Neuron (in vitro differentiated cells): ENCODE measurements at regions not wholly inside any gene's neighbourhood (a gene's known extent, or its start where the extent isn't known, plus 50 kb on each side); places are given as distances from the start of the nearest gene placed in this dataset.

Experiments used
- H2AFZ ChIP-seq: one replicate; pipeline ENCODE4 v1.6.1; 2013; ENCODE audit warnings: low read depth, mild to moderate bottlenecking, inconsistent platforms, low read length, moderate library complexity
- H3K27me3 ChIP-seq: one replicate; pipeline ENCODE4 v1.6.1; 2013; ENCODE audit warnings: low read length; ENCODE audit not compliant: insufficient read depth
- H3K36me3 ChIP-seq: one replicate; pipeline ENCODE4 v1.6.1; 2013; ENCODE audit warnings: low read length; ENCODE audit not compliant: insufficient read depth
- H3K4me1 ChIP-seq: one replicate; pipeline ENCODE4 v1.6.1; 2013; ENCODE audit warnings: low read length; ENCODE audit not compliant: insufficient read depth
- H3K4me3 ChIP-seq: 2 replicates; pipeline ENCODE4 v1.5.1; 2013; ENCODE audit warnings: mild to moderate bottlenecking, low read length, moderate library complexity
- H3K9me3 ChIP-seq: one replicate; pipeline ENCODE4 v1.6.1; 2013; ENCODE audit warnings: low read length

GRCh38 chr20:63068711-63069367 lies 62.1 kb upstream of the BHLHE23 start:
- H2AFZ ChIP-seq, result no peak overlapping the region
- H3K4me3 ChIP-seq, result no peak overlapping the region
- no peaks in the 10 kb centered on the region for H3K9me3 ChIP-seq
- H3K27me3 ChIP-seq, result peaks cover 59% of the 10 kb centered on the region
- H3K36me3 ChIP-seq, result no peaks in the 10 kb centered on the region
- peaks cover 4% of the 10 kb centered on the region for H3K4me1 ChIP-seq

DNA sequence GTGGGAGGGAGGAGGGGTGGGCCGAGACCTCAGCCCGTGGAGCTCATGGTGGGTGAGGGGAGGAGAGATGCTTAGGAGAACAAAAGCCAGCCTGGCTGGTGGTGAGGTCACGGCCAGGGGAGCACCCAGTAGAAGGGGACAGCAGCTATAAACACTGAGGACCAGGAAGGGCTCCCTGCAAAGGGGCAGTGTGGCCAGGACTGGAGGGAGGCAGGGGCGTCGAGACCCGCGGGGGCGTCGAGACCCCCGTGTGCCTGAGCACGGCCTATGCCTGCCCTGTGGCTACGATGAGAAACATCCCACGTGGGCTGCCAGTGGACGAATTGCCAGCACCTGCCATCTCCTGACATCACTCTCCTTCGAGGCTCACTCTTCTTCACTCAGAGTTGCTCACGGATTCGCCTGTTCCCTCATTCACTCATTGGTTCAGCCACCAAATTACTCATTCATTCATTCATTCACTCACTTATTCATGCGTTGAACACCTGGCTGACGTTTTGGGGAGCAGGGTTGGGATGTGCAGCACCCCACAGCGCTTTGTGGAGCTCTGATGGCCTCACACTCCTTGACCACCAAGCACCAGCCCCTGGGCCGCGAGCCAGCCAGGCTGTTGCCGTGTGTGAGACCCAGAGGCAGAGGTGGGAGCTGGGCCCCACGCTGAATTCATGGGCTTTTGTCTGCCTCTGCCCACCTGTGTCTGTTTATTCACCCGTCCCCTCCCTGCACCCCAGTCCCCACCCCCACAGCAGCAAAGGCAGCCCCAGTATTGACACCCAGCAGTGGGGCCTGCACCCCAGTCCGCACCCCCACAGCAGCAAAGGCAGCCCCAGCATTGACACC lies 61.2 kb upstream of the BHLHE23 start:
- H3K4me3 ChIP-seq, result no peak overlapping the region
- peaks cover 4% of the 10 kb centered on the region for H3K4me1 ChIP-seq
- no peaks in the 10 kb centered on the region for H3K9me3 ChIP-seq
- H2AFZ ChIP-seq, result no peak overlapping the region
- peaks cover 50% of the 10 kb centered on the region for H3K27me3 ChIP-seq
- no peaks in the 10 kb centered on the region for H3K36me3 ChIP-seq

- peaks cover 43% of the 10 kb centered on the region for H3K27me3 ChIP-seq
- H2AFZ ChIP-seq, result no peak overlapping the region
These were observed 60.5 kb upstream of the BHLHE23 start for GRCh38 chr20:63067266-63067635.

DNA sequence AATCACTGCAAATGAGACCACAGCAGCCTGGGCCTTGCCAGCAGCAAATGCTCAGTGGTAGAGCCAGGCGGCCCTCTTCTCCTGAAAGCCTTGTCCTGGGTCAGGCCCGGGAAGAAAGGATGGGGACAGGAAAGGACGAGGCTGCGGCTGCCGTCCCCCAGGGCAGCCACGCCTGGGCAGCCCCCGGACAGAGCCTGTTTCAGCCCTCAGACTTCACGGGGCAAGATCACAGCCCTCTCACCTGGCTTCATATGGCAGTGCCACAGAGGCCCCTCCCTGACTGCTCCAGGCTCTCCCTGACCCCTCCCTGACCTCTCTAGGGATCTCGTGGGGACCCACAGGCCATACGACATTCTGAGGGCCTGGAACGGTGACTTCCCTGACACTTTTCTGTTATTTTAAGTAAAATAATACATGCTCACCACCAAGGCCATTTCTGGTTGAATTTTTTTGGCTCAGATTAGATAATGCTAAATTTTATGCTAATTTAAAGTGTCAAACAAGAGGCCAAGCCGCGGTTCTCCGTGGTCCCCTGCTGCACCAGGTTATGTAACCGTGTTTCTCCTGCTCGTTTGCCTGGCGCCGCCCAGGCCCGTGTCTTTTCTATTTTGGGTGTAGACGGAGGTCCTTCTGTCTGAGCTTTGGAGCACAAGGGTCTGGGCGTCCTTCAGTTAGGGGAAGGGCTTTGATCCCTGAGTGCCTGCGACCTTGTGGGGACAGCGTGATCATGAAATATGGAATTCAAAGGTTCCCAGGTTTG lies 59.9 kb upstream of the BHLHE23 start:
- no peak overlapping the region for H3K4me3 ChIP-seq
- H3K27me3 ChIP-seq, result peaks cover 43% of the 10 kb centered on the region
- no peaks in the 10 kb centered on the region for H3K4me1 ChIP-seq
- no peaks in the 10 kb centered on the region for H3K36me3 ChIP-seq
- no peak overlapping the region for H2AFZ ChIP-seq
- H3K9me3 ChIP-seq, result peaks cover under 1% of the 10 kb centered on the region

More at GRCh38 chr20:63067266-63067635, 60.5 kb upstream of the BHLHE23 start:
- no peaks in the 10 kb centered on the region for H3K36me3 ChIP-seq
- H3K4me3 ChIP-seq, result no peak overlapping the region
- H3K4me1 ChIP-seq, result no peaks in the 10 kb centered on the region
- no peaks in the 10 kb centered on the region for H3K9me3 ChIP-seq

GRCh38 chr20:63065911-63066310 lies 59.1 kb upstream of the BHLHE23 start:
- Histone ChIP-seq H3K9me3 (peaks cover 2% of the 10 kb centered on the region), H3K4me3 (no peak overlapping the region), H3K36me3 (no peaks in the 10 kb centered on the region), H3K27me3 (peaks cover 35% of the 10 kb centered on the region), H3K4me1 (no peaks in the 10 kb centered on the region), H2AFZ (no peak overlapping the region)

DNA sequence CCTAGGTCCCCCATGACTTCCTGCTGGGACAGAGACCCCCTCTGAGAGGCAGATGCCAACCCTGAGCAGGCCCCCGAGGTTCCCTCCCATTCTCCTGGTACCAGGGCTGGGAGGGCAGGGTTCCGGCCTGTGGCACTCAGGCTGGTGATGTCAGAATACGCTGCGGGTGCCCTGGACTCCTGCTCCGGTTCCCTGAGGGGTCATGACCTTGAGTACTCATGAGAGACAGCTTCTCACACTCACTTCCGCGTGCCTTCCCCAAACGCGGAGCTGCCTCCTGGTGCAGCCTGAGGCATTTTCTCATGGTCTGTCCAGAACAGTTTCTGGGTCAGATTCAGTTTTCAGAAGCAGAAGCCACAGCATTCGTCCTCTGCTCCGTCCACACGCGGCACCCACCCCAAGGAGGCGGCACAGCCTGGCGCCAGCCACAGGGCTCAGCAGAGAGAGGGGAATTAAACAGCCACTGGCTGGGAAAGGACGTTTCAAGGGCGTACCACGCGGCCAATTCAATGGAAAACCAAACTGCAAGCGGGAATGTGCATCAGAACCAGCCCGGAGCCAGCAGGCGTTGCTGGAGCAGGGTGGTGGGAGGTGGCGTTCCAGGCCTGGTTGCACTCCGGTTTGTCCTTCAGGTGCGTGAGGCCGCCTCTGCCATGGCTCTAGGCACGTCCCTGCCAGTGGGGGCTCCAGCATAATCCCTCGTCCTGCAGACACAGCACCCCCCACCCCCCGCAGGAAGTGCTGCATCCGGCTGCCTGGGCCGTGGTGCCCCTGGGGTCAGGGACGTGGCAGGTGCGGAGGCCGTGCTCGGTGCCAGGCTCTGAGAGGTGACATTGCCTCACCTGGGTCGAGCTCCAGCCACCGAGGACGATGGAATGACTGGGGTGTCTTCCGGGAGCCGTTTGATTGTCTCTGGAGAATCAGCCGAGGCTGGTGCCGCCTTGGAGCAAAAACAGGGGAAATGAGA lies 58.3 kb upstream of the BHLHE23 start:
- Histone ChIP-seq H3K36me3 (no peaks in the 10 kb centered on the region), H3K4me3 (no peak overlapping the region), H3K9me3 (peaks cover 2% of the 10 kb centered on the region), H3K27me3 (peaks cover 29% of the 10 kb centered on the region), H3K4me1 (peaks cover 1% of the 10 kb centered on the region), H2AFZ (no peak overlapping the region)

GRCh38 chr20:63064310-63064709 lies 57.5 kb upstream of the BHLHE23 start:
- no peaks in the 10 kb centered on the region for H3K36me3 ChIP-seq
- no peak overlapping the region for H2AFZ ChIP-seq
- H3K4me1 ChIP-seq, result peaks cover 5% of the 10 kb centered on the region
- peaks cover 2% of the 10 kb centered on the region for H3K9me3 ChIP-seq
- peaks cover 22% of the 10 kb centered on the region for H3K27me3 ChIP-seq
- H3K4me3 ChIP-seq, result no peak overlapping the region

DNA sequence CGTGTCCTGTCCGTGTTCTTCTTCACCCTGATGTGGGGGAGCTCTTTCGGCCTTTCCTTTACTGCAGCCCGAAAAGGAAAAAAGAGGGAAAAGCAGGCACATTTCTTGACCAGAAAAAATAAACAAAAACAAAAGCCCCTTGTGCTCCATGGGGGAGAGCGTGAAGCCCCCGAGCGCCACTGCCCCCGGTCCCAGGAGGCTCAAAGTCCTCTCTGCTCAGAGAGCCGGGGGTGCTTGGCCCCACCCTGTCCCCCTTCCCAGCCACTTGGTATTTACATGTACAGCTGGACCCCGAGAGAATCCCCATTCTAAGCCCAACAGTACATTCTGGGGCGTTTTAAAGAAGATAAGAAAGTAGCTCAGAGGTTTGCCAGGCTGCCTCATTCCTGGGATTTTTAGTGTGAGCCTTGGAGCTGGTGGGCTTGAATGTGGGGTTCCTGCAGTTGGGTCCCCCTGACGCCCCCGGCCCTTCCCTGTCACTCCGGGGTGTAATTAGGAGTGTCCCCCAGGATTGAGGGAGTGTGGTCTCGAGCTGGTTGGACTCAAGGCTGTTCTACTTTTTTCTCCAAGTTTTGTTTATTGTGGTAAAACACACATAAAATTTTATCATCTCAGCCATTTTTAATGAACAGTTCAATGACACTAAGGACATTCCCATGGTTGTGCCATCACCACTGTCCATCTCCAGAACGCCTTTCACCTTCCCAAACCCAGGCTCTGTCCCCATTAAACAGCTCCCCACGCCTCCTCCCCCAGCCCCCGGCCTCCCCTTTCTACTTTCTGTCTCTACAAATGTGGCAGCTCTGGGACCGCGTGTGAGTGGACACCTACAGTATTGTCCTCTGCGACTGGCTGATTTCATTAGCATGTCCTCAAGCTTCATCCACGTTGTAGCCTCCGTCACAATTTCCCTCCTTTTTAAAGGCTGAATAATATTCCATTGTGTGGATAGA lies 55.7 kb upstream of the BHLHE23 start:
- Histone ChIP-seq H3K27me3 (peaks cover 16% of the 10 kb centered on the region), H2AFZ (no peak overlapping the region), H3K4me3 (no peak overlapping the region)

GRCh38 chr20:63061771-63062100 lies 55.0 kb upstream of the BHLHE23 start:
- H3K9me3 ChIP-seq, result peaks cover 2% of the 10 kb centered on the region
- no peaks in the 10 kb centered on the region for H3K36me3 ChIP-seq
- H3K27me3 ChIP-seq, result peaks cover 8% of the 10 kb centered on the region
- H3K4me1 ChIP-seq, result peaks cover 5% of the 10 kb centered on the region
- H3K4me3 ChIP-seq, result no peak overlapping the region
- no peak overlapping the region for H2AFZ ChIP-seq

More for the DNA sequence above, 55.7 kb upstream of the BHLHE23 start:
- peaks cover 2% of the 10 kb centered on the region for H3K9me3 ChIP-seq
- no peaks in the 10 kb centered on the region for H3K36me3 ChIP-seq
- peaks cover 5% of the 10 kb centered on the region for H3K4me1 ChIP-seq

GRCh38 chr20:63061051-63061770 lies 54.4 kb upstream of the BHLHE23 start:
- Histone ChIP-seq H2AFZ (no peak overlapping the region), H3K9me3 (peaks cover 2% of the 10 kb centered on the region), H3K4me3 (no peak overlapping the region), H3K27me3 (peaks cover 7% of the 10 kb centered on the region), H3K4me1 (peaks cover 6% of the 10 kb centered on the region), H3K36me3 (no peaks in the 10 kb centered on the region)
